ENCODE measurements at regions not wholly inside any gene's neighbourhood (a gene's known extent, or its start where the extent isn't known, plus 50 kb on each side); places are given as distances from the start of the nearest gene placed in this dataset.

GRCh38 chr12:93122569-93123091, 193.5 kb upstream of the EEA1 start:
- peaks cover 5% of the 10 kb centered on the region for H3K27me3 Mint-ChIP-seq (ENCODE audit: low read depth)

GRCh38 chr12:93125126-93125525, 196.0 kb upstream of the EEA1 start:
- Mint-ChIP-seq H3K27me3 (ENCODE audit: low read depth) (peaks cover 9% of the 10 kb centered on the region), H3K36me3 (ENCODE audit: low read depth) (no peaks in the 10 kb centered on the region), H3K4me1 (peaks cover 27% of the 10 kb centered on the region), H3K4me3 (no peak overlapping the region), H3K27ac (peak overlapping the region in 1 of 3 experiments; percentile 46), H3K9me3 (no peaks in the 10 kb centered on the region)
- no peak for TF ChIP-seq CTCF (IDR thresholded peaks at IDR 0.05; ENCODE audit: unreplicated experiment in 3 of 3)

More at GRCh38 chr12:93122569-93123091, 193.5 kb upstream of the EEA1 start:
- H3K27ac Mint-ChIP-seq: peak overlapping the region; percentile 95 to 97 (median 95)
- no peaks in the 10 kb centered on the region for H3K36me3 Mint-ChIP-seq (ENCODE audit: low read depth)
- H3K4me3 Mint-ChIP-seq: peak overlapping the region in 2 of 3 experiments; percentile 11 to 61
- H3K9me3 Mint-ChIP-seq: no peaks in the 10 kb centered on the region
- TF ChIP-seq CTCF (IDR thresholded peaks at IDR 0.05; ENCODE audit: unreplicated experiment in 3 of 3): no peak
- peaks cover 22% of the 10 kb centered on the region for H3K4me1 Mint-ChIP-seq

- no peak for TF ChIP-seq CTCF (IDR thresholded peaks at IDR 0.05; ENCODE audit: unreplicated experiment in 3 of 3)
- H3K4me1 Mint-ChIP-seq: peaks cover 35% of the 10 kb centered on the region
Observed at GRCh38 chr12:93126069-93126474, 197.0 kb upstream of the EEA1 start.

GRCh38 chr12:93127107-93127560, 198.0 kb upstream of the EEA1 start:
- Mint-ChIP-seq H3K9me3 (no peaks in the 10 kb centered on the region), H3K27me3 (ENCODE audit: low read depth) (peaks cover 4% of the 10 kb centered on the region), H3K4me1 (peaks cover 32% of the 10 kb centered on the region), H3K27ac (peak overlapping the region in 1 of 3 experiments; percentile 29), H3K36me3 (ENCODE audit: low read depth) (no peaks in the 10 kb centered on the region), H3K4me3 (no peak overlapping the region)
- TF ChIP-seq CTCF (IDR thresholded peaks at IDR 0.05; ENCODE audit: unreplicated experiment in 3 of 3): no peak

More at GRCh38 chr12:93126069-93126474, 197.0 kb upstream of the EEA1 start:
- H3K4me3 Mint-ChIP-seq: no peak overlapping the region
- H3K36me3 Mint-ChIP-seq (ENCODE audit: low read depth): no peaks in the 10 kb centered on the region
- peaks cover 5% of the 10 kb centered on the region for H3K27me3 Mint-ChIP-seq (ENCODE audit: low read depth)
- H3K9me3 Mint-ChIP-seq: no peaks in the 10 kb centered on the region
- H3K27ac Mint-ChIP-seq: no peak overlapping the region

- Mint-ChIP-seq H3K27me3 (ENCODE audit: low read depth) (peaks cover 4% of the 10 kb centered on the region), H3K4me3 (no peak overlapping the region), H3K9me3 (no peaks in the 10 kb centered on the region), H3K27ac (peak overlapping the region in 2 of 3 experiments; percentile 29 to 65), H3K4me1 (peaks cover 25% of the 10 kb centered on the region), H3K36me3 (ENCODE audit: low read depth) (no peaks in the 10 kb centered on the region)
- no peak for TF ChIP-seq CTCF (IDR thresholded peaks at IDR 0.05; ENCODE audit: unreplicated experiment in 3 of 3)
Observed at GRCh38 chr12:93127582-93128331, 198.7 kb upstream of the EEA1 start.

Data from nephron (organoid).